HG03095 (cell line): ENCODE measurements at regions not wholly inside any gene's neighbourhood (a gene's known extent, or its start where the extent isn't known, plus 50 kb on each side); places are given as distances from the start of the nearest gene placed in this dataset.

Experiments used
- ATAC-seq: cut with Tn5 transposase; IDR thresholded peaks from one replicate; pipeline ENCODE4 v1.9.1; 2021; ENCODE audit warnings: moderate library complexity; ENCODE audit not compliant: unreplicated experiment

DNA sequence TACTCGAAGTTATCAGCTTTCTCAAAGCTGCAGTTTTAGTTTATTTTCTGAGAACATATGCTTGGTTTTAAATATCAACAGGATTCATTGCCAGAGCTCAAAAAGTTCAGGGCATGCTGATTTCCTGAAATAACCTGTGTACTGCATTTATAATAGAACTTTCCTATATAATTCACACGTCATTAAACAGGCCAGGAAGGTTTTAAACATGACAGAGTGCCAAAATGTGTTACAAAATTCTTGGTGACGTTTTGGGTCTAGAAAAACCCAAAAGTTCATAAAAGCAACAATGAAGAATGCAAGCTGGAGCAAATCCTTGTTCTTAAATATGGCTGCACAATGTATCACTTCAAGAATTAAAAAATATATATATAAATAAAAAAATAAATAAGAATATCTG, 1139.1 kb downstream of the CDH11 start:
- ATAC-seq: no peak

DNA sequence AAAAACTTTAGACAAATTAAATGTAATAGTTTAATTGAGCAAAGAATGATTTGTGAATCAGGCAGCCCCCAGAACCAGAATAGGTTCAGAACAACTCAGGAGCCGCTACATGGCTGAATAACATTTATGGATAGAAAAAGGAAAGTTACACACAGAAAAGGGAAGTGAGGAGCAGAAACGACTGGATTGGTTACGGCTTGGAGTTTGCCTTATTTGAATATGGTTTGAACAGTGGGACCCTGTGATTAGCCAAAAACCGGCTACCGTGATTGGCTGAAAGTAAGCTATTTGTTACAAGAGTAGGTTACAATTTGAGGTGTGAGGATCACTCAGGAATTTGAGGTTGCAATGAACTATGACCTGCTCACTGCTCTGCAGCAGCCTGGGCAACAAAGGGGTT, 1139.8 kb downstream of the CDH11 start:
- ATAC-seq: no peak

DNA sequence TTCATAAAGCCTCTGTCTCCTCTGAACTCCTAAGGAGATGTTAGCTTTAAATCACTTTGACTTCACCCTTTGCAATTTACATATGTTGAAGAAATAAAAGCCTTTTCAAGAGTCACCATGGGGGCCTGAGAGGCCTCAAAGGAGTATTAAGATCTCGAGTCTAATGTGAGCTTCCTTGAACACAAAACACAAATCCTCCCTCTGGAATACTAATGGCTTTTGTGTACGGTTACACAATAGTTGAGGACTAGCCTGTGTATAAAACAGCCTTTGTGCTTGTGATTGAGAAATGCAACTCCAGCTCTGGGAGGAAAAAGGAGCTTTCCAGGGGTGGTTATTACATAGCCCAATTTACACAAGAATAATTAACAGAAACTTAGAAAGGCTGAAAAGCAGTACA, 1140.2 kb downstream of the CDH11 start:
- no peak for ATAC-seq

DNA sequence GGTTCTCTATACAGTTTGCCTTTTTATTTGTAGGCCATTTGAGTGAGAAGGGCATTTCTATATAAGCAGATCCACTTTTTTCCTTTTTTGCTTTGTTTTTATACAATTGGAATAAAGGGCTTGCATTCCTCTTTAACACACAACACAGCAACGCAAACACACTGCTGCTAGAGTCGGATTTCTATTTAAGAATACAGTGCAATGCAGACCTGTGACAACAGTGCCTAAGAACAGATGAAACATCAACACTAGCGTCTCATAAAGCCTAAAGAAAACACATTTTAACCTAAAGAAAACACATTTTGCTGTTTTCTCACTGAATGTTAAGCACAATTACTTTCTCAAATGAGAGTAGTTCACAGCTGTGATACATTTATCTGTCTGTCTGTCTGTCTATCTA, 1141.1 kb downstream of the CDH11 start:
- ATAC-seq: no peak

DNA sequence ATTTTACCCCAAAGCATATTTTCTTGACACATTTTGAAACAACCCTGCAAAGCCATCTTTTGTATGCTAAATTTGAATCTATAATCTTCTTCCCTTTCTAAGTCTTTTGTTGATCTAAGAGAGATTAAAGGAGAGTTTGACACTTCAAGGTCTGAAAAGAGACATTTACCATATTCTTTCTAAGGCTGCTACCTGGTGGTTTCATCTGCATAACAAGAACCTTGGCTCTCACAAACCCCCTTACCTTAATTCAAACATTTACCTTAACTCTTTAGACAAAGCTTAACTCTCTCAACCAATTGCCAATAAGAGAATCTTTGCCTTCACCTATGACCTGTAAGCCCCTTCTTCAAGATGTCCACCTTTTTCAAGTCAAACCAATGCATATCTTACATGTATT, 1143.6 kb downstream of the CDH11 start:
- no peak for ATAC-seq

DNA sequence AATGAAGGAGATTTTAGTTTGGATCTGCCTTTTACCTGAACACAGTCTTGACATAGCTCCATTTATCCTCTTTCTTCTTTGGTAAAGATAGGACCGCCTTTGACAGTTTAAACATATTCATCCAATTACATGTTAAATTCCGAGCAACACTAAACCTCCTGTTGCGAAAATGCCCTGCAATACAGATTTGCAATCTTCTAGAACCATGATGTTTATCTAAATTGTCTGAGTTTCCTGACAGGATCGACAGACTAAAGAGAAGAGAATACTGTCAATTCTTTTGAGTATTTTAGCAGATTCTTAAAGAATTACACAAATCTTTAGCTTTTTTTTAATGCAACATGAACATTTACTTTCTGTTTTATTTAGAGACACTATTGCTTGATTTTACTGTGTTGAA, 1145.5 kb downstream of the CDH11 start:
- ATAC-seq: no peak

DNA sequence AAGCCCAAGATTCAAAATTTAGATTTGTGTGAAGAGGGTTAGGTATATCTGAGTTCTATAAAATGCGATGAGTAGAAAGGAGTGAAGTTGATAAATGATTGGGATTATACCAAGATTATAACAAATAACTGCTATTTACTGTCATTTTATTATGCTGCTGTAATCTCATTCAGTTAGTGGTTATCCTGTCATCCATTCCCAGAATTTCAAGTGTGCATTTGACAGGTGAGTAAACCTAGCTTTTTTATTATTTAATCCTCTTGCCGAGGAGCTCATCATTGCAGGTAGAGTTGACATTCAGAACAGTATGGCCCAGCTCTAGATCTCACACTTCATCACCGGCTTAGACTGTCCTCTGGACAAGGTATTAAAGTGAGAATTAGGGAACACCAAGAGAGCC, 1146.2 kb downstream of the CDH11 start:
- no peak for ATAC-seq

DNA sequence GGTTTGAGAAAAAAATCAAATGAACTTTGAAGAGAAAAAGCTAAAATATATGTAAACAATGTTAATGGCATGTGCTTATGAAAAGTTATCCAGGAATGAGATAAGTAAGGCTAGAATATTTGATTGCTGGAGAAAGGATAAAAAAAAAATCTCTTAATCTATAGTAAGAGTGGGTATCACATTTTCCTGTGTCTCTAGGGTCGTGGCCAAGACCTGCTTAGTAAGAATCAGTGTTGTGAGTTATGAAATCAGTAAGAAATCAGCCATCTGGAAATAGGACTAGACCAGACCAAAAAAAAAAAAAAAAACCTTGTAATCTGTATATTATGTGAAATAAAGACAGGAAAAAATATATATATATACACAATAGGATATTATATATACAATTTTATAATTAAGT, 1153.9 kb downstream of the CDH11 start:
- ATAC-seq: no peak

DNA sequence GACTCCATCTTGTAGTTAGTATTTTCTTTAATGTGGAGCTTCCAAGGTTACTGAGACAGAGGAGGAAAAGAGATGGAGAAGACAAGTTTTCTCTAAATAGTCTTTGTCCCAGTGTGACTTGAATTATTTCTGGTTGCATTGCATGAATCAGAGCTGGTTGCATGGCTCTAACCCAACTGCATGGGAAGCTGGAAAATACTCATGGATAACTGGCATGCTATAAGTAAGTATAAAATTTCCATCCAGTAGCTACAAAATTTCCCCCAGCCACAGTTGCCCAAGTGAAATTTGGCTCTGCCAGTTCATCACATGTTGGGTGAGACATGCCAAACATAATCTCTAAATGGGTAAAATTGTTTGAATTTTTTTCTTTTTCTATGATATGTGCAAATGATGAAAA, 1161.5 kb downstream of the CDH11 start:
- no peak for ATAC-seq

DNA sequence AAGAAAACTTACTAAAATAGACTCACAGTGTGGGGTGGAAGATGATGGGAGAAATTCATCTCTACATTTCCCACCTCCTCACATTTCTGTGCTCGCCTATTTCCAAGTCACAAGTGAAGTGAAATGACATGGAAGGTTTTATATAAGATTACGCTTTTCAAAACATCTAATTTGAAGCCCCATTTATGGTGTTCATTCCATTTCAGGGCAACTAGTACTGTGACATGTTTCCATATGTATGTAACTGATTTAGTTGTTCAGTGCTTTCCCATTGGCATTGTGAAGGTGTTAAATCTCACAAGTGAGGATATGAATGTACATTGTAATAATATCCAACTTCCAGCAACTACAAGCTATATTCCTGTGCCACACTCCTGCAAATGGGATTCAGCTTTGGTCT, 1174.8 kb downstream of the CDH11 start:
- ATAC-seq: no peak

DNA sequence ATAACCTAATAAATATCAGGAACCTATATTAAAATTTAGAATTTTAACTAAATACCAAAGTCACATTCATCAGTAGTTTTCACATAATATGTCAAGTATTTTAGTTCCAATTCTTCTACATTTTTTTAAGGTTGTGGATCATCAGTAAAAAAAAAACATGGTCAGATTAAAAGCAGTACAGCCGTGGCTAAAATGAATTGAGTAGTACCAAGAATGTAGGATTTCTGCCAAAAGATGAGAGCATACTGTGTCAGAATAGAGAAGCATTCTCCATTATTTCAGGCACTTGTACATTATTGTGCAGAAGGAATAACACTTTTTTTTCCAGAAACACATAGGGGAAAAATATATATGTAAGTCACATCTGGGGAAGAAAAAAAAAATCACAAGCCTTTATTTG, 1176.1 kb downstream of the CDH11 start:
- ATAC-seq: no peak

DNA sequence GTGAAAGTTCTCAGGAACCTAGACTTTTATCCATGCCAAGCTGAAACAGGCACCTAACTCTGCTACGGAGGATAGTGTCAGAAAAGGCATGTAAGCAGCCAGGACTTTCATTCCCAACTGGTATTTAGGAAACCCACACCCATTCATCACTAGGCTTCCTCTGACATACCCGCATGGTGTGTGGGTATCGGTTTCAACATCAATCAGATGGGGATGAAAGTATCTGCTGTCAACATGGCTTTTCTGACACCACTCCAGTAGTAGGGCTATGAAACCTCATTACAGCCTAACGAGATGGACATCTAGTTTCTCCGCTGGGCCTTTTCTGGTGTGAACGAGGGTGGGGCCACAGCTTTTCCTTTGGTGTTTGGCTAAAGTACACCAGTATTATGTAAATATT, 1178.3 kb downstream of the CDH11 start:
- ATAC-seq: no peak

DNA sequence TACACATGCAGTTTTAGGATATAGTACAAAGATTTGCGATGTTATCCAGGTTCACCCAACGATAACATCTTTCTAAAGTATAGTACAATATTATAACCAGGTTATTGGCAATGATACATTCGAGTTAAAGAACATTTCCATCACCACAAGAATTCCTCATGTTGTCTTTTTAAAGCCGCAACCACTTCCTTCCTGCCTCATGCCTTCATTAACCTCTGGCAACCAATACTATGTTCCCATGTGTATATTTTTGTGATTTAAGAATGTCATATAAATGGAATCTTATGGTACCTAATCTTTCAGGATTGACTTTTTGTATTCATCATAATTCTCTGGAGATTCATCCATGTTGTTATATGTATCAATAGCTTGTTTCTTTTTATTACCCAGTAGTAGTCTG, 1183.2 kb downstream of the CDH11 start:
- no peak for ATAC-seq

DNA sequence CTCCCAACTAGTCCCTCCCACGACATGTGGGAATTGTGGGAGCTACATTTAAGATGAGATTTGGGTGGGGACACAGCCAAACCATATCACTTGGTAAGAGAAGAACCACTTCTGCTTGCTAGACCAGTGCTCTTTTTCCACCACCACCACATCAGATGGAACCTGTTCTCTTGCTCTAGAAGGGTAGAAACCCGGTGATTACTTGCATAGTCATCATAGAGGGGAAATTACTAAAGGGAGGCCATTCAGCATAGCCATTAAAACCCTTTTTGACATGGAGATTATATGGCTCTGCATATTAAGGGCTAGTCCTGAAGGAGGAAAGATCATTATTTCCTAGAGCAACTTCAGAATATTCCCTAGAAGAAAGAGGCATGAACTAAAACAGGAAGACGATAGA, 1188.0 kb downstream of the CDH11 start:
- ATAC-seq: no peak

DNA sequence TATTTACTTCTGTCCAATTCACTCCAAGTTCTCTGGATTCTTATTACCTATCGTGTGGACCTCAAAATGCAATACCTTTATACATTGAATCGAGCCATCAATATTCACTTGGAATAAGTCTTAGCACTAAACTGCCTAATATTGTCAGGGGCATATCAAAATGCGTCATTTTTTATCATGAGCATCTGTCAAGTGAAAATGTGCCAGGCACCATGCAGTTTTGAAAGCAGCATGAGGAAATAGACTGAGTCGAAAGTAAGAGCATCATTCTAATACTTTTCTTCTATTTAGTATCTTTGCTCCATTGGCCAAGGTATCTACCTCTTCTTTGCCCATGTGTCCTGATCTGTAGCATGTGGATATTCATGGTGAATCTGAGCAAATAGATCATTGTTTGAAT, 1193.4 kb downstream of the CDH11 start:
- ATAC-seq: no peak

DNA sequence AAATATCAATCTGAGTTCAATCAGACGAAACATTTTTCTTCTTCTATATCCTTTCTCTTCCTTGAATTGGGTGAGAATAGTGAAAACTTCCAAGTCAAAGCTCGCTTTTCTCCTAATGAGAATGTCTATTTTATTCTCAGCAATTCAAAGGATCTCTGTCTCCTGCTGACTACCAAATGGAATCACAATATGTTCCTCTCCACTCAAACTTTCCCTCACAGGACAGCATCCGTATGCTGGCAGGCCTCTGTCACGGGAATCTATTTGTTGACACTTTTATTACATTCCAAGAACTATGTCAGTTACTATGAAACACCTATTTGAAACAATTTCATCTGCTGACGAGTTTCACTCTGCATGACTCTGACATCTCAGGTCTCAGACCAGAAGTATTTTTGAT, 1196.6 kb downstream of the CDH11 start:
- no peak for ATAC-seq

DNA sequence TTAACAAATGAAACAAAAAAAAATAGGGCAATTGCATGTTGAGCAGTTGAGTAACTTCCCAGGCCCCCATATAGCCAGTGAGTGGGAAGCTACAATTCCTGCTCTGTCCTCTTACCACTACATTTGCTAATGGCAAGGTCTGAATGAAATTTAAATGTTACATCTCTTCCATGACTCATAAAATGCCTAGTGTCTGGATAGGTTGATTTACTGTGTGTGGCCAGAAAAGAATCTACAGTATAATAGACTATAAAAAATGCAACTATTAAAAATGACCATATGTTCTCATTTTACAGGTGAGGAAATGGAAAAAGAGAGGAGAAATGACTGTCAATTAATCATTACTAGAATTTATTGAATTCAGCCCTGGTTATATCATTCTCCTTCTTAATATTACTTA, 1199.3 kb downstream of the CDH11 start:
- no peak for ATAC-seq

DNA sequence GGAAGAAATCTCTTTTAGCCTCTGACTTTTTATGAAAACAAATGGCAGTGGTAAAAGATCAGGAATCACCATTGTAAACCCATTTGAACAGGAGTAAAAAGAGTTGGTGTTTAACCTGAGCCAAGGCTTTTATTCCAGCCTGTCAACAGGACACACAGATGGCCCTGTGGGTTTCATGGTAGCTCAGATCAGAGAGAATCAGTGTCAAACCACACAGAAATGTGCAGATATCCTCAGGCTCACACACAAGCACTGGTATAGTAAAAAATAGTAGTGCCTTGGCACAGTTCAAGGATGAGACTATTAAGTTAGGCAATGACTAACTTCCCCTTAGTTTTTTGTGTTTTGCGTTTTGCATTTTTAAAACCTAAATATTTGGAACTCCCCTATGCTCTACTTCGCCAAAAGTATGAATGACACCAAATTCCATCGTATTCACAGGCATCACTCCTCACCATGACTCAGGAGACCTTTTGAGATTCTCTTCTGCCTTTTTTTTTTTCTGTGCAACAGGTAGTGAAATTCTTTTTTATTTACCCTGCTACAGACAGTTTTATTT, 1200.0 kb downstream of the CDH11 start:
- no peak for ATAC-seq

DNA sequence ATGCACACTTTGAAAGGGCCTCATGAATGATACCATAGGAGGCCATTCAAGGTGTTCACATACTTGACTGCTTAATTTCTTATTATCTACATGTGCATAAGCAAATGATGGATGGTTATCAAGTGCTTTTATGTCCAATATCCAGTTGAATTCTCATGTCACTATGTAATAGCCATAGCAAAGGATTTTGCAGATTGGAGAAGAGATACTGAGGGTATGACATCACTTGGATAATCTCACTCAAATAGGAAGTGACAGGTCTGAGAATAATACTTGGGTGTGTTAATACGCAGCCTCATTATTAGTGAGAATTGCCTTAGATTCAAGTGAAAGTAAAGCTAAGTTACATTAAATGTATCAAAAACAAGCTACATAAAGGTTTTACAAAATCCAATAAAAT, 1208.6 kb downstream of the CDH11 start:
- ATAC-seq: no peak

DNA sequence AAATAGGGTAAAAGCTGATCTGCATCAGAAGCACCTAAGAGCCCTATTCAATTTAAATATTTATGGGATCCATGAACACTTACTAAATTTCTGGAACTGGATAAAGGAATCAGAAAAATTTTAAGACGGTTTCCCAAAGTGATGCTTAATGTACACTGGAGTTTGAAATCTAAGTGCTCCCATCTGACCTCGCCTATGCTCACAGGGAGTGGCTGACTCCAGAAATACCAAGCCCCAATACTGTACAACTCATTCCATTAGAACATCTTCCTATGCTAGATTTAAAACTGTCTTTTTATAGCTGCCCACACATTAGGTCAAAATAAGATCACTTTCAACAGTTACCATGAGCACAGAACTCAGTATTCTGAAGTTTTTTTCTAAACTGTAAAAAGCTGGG, 1214.6 kb downstream of the CDH11 start:
- no peak for ATAC-seq

DNA sequence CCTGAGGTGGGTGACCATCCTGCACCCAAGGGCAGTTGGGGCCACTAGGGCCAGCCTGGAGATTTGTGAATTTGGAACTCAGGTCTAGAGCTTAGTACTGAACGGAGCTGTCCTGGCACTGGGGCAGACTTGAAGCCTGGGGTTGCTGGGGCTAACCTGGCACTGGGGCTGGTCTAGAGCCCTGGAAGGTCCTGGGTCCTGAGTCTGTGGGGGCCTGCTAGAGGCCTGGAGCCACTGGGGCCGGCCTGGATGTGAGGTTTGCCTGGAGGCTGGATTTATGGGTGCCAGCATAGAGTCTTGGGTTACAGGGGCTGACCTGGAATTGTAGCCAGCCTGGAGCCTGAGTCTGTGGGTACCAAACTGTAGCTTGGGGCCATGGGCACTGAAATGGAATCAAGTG, 1216.9 kb downstream of the CDH11 start:
- no peak for ATAC-seq

DNA sequence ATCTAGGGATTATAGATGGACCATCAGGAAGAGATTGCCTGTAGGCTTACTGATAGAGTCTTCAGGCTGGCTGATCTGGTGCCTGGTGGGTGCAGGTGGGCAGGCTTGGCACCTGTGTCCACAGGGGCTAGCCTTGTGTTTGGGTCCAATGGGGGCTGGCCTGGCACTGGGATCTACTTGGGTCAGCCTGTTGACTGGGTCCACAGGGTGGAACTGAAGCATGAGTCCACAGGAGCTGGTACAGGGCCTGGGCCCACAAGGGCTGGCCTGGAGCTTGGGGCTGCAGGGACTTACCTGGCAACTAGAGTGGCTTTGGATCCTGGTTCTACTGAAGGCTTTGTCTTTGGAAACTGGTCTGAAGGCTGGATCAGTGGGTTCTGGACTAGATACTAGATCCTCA, 1217.7 kb downstream of the CDH11 start:
- ATAC-seq: no peak

DNA sequence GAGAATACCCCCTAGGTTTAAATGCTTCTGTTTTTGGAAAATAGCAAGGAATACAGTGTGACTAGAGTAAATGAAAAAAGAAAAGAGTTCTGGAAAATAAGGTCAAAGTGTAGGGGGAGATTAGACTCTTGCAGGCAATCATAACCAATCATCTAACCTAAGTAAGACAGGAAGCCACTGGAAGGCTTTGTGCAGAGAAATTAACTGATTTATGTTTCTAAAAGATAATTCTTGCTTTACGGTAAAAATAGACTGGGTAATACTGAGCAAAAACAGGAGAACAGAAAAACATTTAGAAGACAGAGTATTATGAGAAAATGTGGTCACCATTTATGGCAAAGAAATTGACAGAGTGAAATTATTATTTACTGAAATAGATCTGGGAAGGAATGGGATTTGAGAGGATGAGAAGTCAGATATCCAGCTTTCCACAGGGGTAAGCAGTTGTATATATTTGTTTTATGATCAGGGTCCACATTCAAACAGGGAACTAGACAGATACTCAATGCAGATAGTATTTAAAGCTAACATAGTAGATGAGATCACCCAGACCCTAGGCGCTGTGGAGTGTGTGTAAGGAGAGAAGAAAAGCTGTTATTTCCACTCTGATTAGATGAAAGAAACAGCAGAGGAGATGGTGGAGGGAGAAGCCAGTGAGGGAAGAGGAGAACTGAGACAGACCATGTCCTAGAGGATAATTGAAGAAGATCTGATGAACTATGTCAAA, 1225.3 kb downstream of the CDH11 start:
- no peak for ATAC-seq
